ENCODE measurements at regions not wholly inside any gene's neighbourhood (a gene's known extent, or its start where the extent isn't known, plus 50 kb on each side); places are given as distances from the start of the nearest gene placed in this dataset.

DNA sequence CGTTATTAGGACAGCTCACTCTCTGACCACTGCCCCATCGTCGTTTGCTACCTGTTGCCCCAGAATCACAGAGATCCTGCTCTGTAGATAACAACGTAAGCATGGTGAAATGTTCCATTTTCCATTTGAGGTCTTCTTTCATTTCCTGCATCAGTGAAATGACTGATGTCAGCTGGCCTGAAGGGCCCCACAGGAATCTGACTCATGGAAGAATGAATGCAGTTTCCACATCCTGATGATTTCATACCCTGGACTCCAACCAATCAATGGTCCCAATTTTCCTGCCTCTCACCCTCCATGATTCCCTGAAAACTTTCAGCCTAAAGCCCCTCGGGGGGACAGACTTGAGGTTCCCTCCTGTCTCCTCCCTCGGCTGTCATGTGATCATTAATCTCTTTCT is 394.4 kb upstream of the CDH4 start:
- peaks cover 6% of the 10 kb centered on the region for H3K9me3 ChIP-seq
- intact Hi-C loops (cut with DNase I, micrococcal nuclease): no loop called here
- TF ChIP-seq, protein P1, sequence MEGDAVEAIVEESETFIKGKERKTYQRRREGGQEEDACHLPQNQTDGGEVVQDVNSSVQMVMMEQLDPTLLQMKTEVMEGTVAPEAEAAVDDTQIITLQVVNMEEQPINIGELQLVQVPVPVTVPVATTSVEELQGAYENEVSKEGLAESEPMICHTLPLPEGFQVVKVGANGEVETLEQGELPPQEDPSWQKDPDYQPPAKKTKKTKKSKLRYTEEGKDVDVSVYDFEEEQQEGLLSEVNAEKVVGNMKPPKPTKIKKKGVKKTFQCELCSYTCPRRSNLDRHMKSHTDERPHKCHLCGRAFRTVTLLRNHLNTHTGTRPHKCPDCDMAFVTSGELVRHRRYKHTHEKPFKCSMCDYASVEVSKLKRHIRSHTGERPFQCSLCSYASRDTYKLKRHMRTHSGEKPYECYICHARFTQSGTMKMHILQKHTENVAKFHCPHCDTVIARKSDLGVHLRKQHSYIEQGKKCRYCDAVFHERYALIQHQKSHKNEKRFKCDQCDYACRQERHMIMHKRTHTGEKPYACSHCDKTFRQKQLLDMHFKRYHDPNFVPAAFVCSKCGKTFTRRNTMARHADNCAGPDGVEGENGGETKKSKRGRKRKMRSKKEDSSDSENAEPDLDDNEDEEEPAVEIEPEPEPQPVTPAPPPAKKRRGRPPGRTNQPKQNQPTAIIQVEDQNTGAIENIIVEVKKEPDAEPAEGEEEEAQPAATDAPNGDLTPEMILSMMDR (IDR thresholded peaks at IDR 0.05): no peak
- H3K4me3 ChIP-seq: no peak overlapping the region
- H3K4me1 ChIP-seq (ENCODE audit: low read depth): no peaks in the 10 kb centered on the region
- ATAC-seq (no peak), DNase-seq (no peak)
- H3K36me3 ChIP-seq (ENCODE audit: low read depth): no peaks in the 10 kb centered on the region

DNA sequence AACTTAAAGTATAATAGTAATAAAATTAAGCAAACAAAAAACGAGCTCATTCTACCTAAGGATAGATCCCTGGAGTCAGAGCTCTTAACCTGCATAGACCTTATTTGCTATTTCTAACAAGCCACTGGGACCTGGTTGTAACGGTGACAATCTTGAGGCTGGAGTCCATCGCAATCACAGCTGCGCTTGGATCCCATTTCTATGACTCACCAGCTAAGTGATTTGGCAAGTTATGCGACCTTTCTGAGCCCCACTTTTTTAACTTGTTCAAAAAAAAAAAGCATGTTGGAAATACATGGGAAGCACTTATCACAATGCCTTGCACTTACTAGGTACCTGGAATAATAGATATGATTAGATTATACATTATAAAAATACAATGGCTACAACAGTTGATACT is 389.5 kb upstream of the CDH4 start:
- intact Hi-C loops (cut with DNase I, micrococcal nuclease): no loop called here
- TF ChIP-seq, protein P1 (IDR thresholded peaks at IDR 0.05): no peak
- H3K4me3 ChIP-seq: no peak overlapping the region
- no peaks in the 10 kb centered on the region for H3K36me3 ChIP-seq (ENCODE audit: low read depth)
- ATAC-seq (no peak), DNase-seq (no peak)
- no peaks in the 10 kb centered on the region for H3K4me1 ChIP-seq (ENCODE audit: low read depth)
- no peaks in the 10 kb centered on the region for H3K9me3 ChIP-seq

DNA sequence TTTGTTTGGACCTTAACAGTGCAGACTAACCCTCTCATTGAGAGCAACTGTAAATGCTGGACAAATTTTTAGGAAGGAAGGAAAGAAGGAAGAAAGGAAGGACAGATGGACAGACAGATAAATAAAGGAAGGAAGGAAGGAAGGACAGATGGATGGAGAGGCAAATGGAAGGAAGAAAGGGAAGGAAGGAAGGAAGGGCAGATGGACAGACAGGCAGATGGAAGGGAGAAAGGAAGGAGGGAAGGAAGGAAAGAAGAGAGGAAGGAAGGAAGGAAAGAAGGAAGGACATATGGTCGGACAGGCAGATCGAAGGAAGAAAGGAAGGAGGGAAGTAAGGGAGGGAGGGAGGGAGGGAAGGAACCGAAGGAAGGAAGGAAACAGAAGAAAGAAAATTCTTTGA is 388.5 kb upstream of the CDH4 start:
- Histone ChIP-seq H3K9me3 (no peaks in the 10 kb centered on the region), H3K4me3 (no peak overlapping the region), H3K36me3 (ENCODE audit: low read depth) (no peaks in the 10 kb centered on the region), H3K4me1 (ENCODE audit: low read depth) (no peaks in the 10 kb centered on the region)
- TF ChIP-seq, protein P1 (IDR thresholded peaks at IDR 0.05): no peak
- intact Hi-C loops (cut with DNase I, micrococcal nuclease): no loop called here
- ATAC-seq: no peak
- no peak for DNase-seq

DNA sequence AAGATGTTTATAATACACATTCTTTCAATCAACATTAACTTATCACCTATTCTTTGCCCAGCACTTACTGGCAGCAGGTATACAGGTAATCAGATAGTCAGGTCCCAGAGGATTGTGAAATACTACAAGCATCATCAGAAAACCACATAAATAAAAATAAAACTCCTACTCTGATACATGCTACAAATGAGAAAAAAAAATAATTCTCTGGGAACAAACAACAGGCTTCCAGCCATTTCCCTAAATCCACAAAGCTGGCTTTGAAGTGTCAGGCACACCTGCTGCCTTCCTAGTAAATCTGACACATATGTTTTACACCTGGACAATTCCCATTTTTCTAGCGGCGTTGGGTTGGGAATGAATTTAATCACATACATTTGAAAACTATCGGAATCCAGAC is 384.5 kb upstream of the CDH4 start:
- intact Hi-C loops (cut with DNase I, micrococcal nuclease): no loop called here
- ATAC-seq: no peak
- TF ChIP-seq, protein P1 (IDR thresholded peaks at IDR 0.05): no peak
- no peak for DNase-seq
- H3K9me3 ChIP-seq: no peaks in the 10 kb centered on the region
- no peaks in the 10 kb centered on the region for H3K4me1 ChIP-seq (ENCODE audit: low read depth)
- no peak overlapping the region for H3K4me3 ChIP-seq
- no peaks in the 10 kb centered on the region for H3K36me3 ChIP-seq (ENCODE audit: low read depth)

DNA sequence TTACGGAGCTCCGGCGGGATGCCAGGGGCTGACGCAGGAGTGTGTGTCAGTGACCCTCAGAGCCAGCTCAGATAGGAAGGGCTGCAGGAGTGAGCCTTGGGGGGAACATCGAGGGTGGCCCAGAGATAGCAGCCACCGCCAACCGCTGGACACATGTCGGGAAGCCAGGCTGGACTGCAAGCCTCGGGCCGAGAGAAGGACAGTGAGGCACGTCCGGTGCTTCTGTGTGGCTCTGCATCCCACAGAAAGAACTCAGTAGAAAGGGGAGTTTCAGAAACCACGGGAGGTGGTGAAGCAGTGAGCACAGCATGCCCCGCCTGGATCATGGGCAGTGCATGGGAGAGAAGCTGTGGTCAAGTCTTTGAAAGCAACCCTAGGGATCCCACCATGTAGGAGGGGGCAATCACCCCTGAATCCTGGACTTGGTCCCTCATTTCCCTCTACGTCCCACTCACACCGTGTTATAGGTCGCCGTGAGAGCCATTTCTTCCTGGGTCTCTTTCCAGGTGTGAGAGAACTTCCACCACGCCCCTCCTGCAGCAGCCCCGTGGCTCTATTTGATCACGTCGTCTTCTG is 383.7 kb upstream of the CDH4 start:
- DNase-seq (no peak), ATAC-seq (no peak)
- H3K4me3 ChIP-seq: no peak overlapping the region
- no peaks in the 10 kb centered on the region for H3K9me3 ChIP-seq
- H3K4me1 ChIP-seq (ENCODE audit: low read depth): no peaks in the 10 kb centered on the region
- intact Hi-C loops (cut with DNase I, micrococcal nuclease): no loop called here
- no peaks in the 10 kb centered on the region for H3K36me3 ChIP-seq (ENCODE audit: low read depth)
- TF ChIP-seq, protein P1 (IDR thresholded peaks at IDR 0.05): no peak

DNA sequence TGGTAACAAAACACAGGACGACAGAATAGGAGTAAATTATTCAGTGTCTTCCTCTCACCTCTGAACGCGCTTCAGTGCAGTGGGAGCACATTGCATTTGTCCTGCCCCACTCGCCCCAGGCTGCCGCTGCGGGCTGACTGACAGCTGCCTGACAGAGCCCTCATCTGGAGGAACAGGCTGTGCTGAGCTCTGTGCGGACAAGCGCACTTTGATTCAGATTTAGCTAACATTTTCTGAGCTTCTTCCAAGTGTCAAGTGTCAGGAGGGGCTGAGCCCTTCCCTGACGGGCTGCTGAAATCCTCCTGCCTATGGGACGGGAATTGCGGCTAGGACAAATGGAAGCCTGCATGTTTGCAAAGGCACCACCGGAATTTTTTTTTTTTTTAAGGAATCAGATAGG is 383.0 kb upstream of the CDH4 start:
- ATAC-seq (no peak), DNase-seq (no peak)
- intact Hi-C loops (cut with DNase I, micrococcal nuclease): no loop called here
- TF ChIP-seq, protein P1 (IDR thresholded peaks at IDR 0.05): no peak
- Histone ChIP-seq H3K4me3 (no peak overlapping the region), H3K4me1 (ENCODE audit: low read depth) (no peaks in the 10 kb centered on the region), H3K36me3 (ENCODE audit: low read depth) (no peaks in the 10 kb centered on the region), H3K9me3 (no peaks in the 10 kb centered on the region)
